A549 (cell line): ENCODE measurements at regions not wholly inside any gene's neighbourhood (a gene's known extent, or its start where the extent isn't known, plus 50 kb on each side); places are given as distances from the start of the nearest gene placed in this dataset.

Source experiments
- ATAC-seq, 2 experiments: fragments of 200-7000 bp in 1 of 2; fragments of >200 bp in 1 of 2; cut with Nextera tagmentation in 1 of 2; cut with Tn5 transposase in 1 of 2; 3 replicates each; pipeline versions ENCODE4 v1.8.0 to v1.9.1; 2018 to 2020; ENCODE audit warnings: mild to moderate bottlenecking in 1 of 2, moderate library complexity in 1 of 2
- CTCF ChIA-PET: fragments of 300-600 bp; sonication (Branson Sonifier 250); formaldehyde crosslinking; extraction: SDS; loops from one replicate; lab custom pipeline; 2021; ENCODE audit warnings: antibody characterized with exemption, inconsistent platforms; lab: Yijun Ruan, JAX
- POLR2A ChIA-PET: fragments of 350-600 bp; formaldehyde crosslinking; extraction: SDS; loops from one replicate; lab custom pipeline; 2021; ENCODE audit warnings: antibody characterized with exemption, inconsistent platforms; lab: Yijun Ruan, JAX
- DNase-seq, 2 experiments: peaks; one replicate each; pipeline versions ENCODE4 v3.0.0 to v3.0.0-alpha.2; 2011 to 2016; ENCODE audit warnings: low read depth in 1 of 2, low spot score in 1 of 2
- FAIRE-seq: peaks from 2 replicates; lab custom pipeline; 2011; peaks lifted over from hg19 to GRCh38; lab: Jason Lieb, UNC
- H3K27ac ChIP-seq, 2 experiments: fragments of >200 bp; sonication (Bioruptor Twin); formaldehyde crosslinking; 3 replicates each; pipeline ENCODE4 v1.5.1; 2016 to 2017
- H3K4me1 ChIP-seq: fragments of >200 bp; sonication (Bioruptor Twin); formaldehyde crosslinking; 3 replicates; pipeline ENCODE4 v1.6.1; 2016
- H3K4me2 ChIP-seq: fragments of >200 bp; sonication (Bioruptor Twin); formaldehyde crosslinking; 3 replicates; pipeline ENCODE4 v1.6.1; 2016
- H3K4me3 ChIP-seq: fragments of >200 bp; sonication (Bioruptor Twin); formaldehyde crosslinking; 3 replicates; pipeline ENCODE4 v1.5.1; 2016
- H3K9me3 ChIP-seq: fragments of >200 bp; sonication (Bioruptor Twin); formaldehyde crosslinking; 3 replicates; pipeline ENCODE4 v1.6.1; 2016
- CEBPB ChIP-seq, 2 experiments: fragments of >200 bp in 1 of 2; sonication (Bioruptor Twin) in 1 of 2; formaldehyde crosslinking in 1 of 2; IDR thresholded peaks; 2 replicates each; pipeline ENCODE4 v1.6.1; 2012 to 2016
- CHD2 ChIP-seq: fragments of 150-350 bp; IDR thresholded peaks from 2 replicates; pipeline ENCODE4 v1.6.1; 2014; ENCODE audit warnings: low read length; ENCODE audit not compliant: partially characterized antibody
- EHF ChIP-seq: fragments of 250-450 bp; sonication (Bioruptor Pico); IDR thresholded peaks from 2 replicates; pipeline ENCODE4 v1.5.0; 2020; ENCODE audit warnings: mild to moderate bottlenecking
- EHMT2 ChIP-seq: fragments of 200-600 bp; sonication (generic); IDR thresholded peaks from 2 replicates; pipeline ENCODE4 v1.6.1; 2016; ENCODE audit warnings: antibody characterized with exemption, low read depth, mild to moderate bottlenecking, moderate library complexity
- EP300 ChIP-seq, 2 experiments: fragments of >200 bp; sonication (Bioruptor Twin); formaldehyde crosslinking; IDR thresholded peaks; 2 replicates in 1 of 2; 3 replicates in 1 of 2; pipeline ENCODE4 v1.6.1; 2016 to 2017
- HOXA7 ChIP-seq: fragments of 250-450 bp; sonication (Bioruptor Pico); IDR thresholded peaks from 2 replicates; pipeline ENCODE4 v1.5.0; 2020; ENCODE audit warnings: mild to moderate bottlenecking, moderate library complexity
- KDM1A ChIP-seq: fragments of 200-600 bp; sonication (generic); IDR thresholded peaks from 2 replicates; pipeline ENCODE4 v1.6.1; 2016; ENCODE audit warnings: low read depth, mild to moderate bottlenecking
- MAZ ChIP-seq: fragments of 150-350 bp; IDR thresholded peaks from 2 replicates; pipeline ENCODE4 v1.6.1; 2014; ENCODE audit warnings: antibody characterized with exemption, low read depth, low read length, borderline replicate concordance
- MYC ChIP-seq: IDR thresholded peaks from 2 replicates; pipeline ENCODE4 v1.6.1; 2012; ENCODE audit warnings: mild to moderate bottlenecking, inconsistent platforms, low read length, improper control_type of control experiment, borderline replicate concordance
- NFE2L2 ChIP-seq: fragments of 150-350 bp; conservative IDR thresholded peaks from 2 replicates; pipeline ENCODE4 v1.6.1; 2014; ENCODE audit warnings: low read length
- NPAS2 ChIP-seq: fragments of 250-450 bp; sonication (Bioruptor Pico); IDR thresholded peaks from 2 replicates; pipeline ENCODE4 v1.8.0; 2022; ENCODE audit warnings: mild to moderate bottlenecking, moderate library complexity, borderline replicate concordance
- PHF8 ChIP-seq: fragments of 200-600 bp; sonication (generic); IDR thresholded peaks from 2 replicates; pipeline ENCODE4 v1.6.1; 2016; ENCODE audit warnings: low read depth, mild to moderate bottlenecking, antibody characterized with exemption, moderate library complexity, borderline replicate concordance
- POLR2AphosphoS2 ChIP-seq: conservative IDR thresholded peaks from 2 replicates; pipeline ENCODE4 v1.6.1; 2012; ENCODE audit warnings: low read length, improper control_type of control experiment, inconsistent platforms
- RARB ChIP-seq: fragments of 250-450 bp; sonication (Bioruptor Pico); IDR thresholded peaks from 2 replicates; pipeline ENCODE4 v1.8.0; 2021; ENCODE audit warnings: mild to moderate bottlenecking, moderate library complexity
- RCOR1 ChIP-seq: fragments of 150-350 bp; IDR thresholded peaks from 2 replicates; pipeline ENCODE4 v1.6.1; 2014; ENCODE audit warnings: antibody characterized with exemption, low read length, low read depth
- TFCP2L1 ChIP-seq: fragments of 250-450 bp; sonication (Bioruptor Pico); IDR thresholded peaks from 2 replicates; pipeline ENCODE4 v1.5.0; 2021; ENCODE audit warnings: mild to moderate bottlenecking
- ZC3H11A ChIP-seq: fragments of 450-650 bp; IDR thresholded peaks from 2 replicates; pipeline ENCODE4 v1.6.1; 2014; ENCODE audit warnings: antibody characterized with exemption, mild to moderate bottlenecking
- ZFP36 ChIP-seq: fragments of 450-650 bp; IDR thresholded peaks from 2 replicates; pipeline ENCODE4 v1.6.1; 2014; ENCODE audit warnings: borderline replicate concordance; ENCODE audit not compliant: partially characterized antibody
- ZNF302 ChIP-seq: fragments of 250-450 bp; sonication (Bioruptor Pico); IDR thresholded peaks from 2 replicates; pipeline ENCODE4 v1.9.0; 2021; ENCODE audit warnings: inconsistent platforms, mild to moderate bottlenecking, moderate library complexity
- WGBS: methylation state at CpG from one replicate; pipeline ENCODE4 v1.1.6; 2017; ENCODE audit errors: missing lambda C conversion rate; 5-methylcytosine and 5-hydroxymethylcytosine counted together
- TF ChIP-seq, protein P1 (sequence below): IDR thresholded peaks from 2 replicates; pipeline ENCODE4 v1.6.1; 2012
- TF ChIP-seq, protein P2 (sequence below): fragments of 250-450 bp; sonication (Bioruptor Pico); IDR thresholded peaks from 2 replicates; pipeline ENCODE4 v1.5.0; 2020; ENCODE audit warnings: low read depth, mild to moderate bottlenecking, moderate library complexity
- TF ChIP-seq, protein P3 (sequence below): fragments of >200 bp; sonication (Bioruptor Twin); formaldehyde crosslinking; IDR thresholded peaks from 3 replicates; pipeline ENCODE4 v1.5.1; 2016
- TF ChIP-seq, protein P4 (sequence below): fragments of 200-600 bp; sonication (generic); IDR thresholded peaks from 2 replicates; pipeline ENCODE4 v1.6.1; 2016; ENCODE audit warnings: antibody characterized with exemption, mild to moderate bottlenecking, moderate library complexity
- TF ChIP-seq, protein P5 (sequence below): fragments of 250-450 bp; sonication (Bioruptor Pico); IDR thresholded peaks from 2 replicates; pipeline ENCODE4 v1.5.0; 2021; ENCODE audit warnings: mild to moderate bottlenecking, moderate library complexity, borderline replicate concordance
- TF ChIP-seq, protein P6 (sequence below): IDR thresholded peaks from 2 replicates; pipeline ENCODE4 v1.6.1; 2012; ENCODE audit warnings: low read depth, borderline replicate concordance
- TF ChIP-seq, protein P7 (sequence below): fragments of >200 bp; sonication (Bioruptor Twin); formaldehyde crosslinking; IDR thresholded peaks from 3 replicates; pipeline ENCODE4 v1.6.1; 2016

DNA sequence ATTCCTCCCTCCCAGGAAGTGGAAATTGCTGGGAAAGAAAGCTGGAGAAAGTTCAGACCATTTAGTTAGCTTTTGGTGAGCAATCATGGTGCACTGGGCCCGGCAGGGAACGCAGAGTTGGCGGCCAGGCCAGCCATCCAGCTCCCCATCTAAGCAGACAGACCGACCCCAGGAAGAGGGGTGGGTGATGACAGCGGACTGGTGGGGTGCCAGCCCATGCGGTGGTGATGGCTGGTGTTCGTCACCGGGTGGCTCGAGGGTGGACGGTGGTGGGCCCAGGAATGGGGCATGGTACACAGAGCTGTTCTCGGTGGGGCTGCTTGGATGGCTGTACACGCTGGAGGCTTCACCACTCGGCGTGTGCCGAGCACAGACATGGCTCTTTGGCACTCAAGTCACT is 85.6 kb upstream of the ARAP3 start:
- Histone ChIP-seq H3K27ac (no peak overlapping the region), H3K4me3 (no peak overlapping the region), H3K4me1 (no peaks in the 10 kb centered on the region), H3K9me3 (no peaks in the 10 kb centered on the region), H3K4me2 (no peak overlapping the region)
- 53% methylated on average over 14 of the region's 15 CpGs for WGBS
- DNase-seq (no peak), ATAC-seq (no peak), FAIRE-seq (no peak)
- ChIA-PET CTCF (interaction anchor here (1.1 to 2.5 kb wide), 5 partner anchors 10 to 111 kb away, joined by 3 to 12 read pairs (median 3); partner anchors contain the start of gene PCDH1), POLR2A (no interaction called here)
- TF ChIP-seq CEBPB (IDR thresholded peaks at IDR 0.05): no peak
- TF ChIP-seq PHF8: no peak
- TF ChIP-seq POLR2AphosphoS2: no peak
- TF ChIP-seq, protein P1, sequence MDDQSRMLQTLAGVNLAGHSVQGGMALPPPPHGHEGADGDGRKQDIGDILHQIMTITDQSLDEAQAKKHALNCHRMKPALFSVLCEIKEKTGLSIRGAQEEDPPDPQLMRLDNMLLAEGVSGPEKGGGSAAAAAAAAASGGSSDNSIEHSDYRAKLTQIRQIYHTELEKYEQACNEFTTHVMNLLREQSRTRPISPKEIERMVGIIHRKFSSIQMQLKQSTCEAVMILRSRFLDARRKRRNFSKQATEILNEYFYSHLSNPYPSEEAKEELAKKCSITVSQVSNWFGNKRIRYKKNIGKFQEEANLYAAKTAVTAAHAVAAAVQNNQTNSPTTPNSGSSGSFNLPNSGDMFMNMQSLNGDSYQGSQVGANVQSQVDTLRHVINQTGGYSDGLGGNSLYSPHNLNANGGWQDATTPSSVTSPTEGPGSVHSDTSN: no peak
- TF ChIP-seq ZNF302: no peak
- TF ChIP-seq EHF (CRISPR knock-in tag): no peak
- no peak for TF ChIP-seq ZFP36
- no peak for TF ChIP-seq MAZ
- TF ChIP-seq, protein P2, sequence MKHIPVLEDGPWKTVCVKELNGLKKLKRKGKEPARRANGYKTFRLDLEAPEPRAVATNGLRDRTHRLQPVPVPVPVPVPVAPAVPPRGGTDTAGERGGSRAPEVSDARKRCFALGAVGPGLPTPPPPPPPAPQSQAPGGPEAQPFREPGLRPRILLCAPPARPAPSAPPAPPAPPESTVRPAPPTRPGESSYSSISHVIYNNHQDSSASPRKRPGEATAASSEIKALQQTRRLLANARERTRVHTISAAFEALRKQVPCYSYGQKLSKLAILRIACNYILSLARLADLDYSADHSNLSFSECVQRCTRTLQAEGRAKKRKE: no peak
- TF ChIP-seq, protein P3, sequence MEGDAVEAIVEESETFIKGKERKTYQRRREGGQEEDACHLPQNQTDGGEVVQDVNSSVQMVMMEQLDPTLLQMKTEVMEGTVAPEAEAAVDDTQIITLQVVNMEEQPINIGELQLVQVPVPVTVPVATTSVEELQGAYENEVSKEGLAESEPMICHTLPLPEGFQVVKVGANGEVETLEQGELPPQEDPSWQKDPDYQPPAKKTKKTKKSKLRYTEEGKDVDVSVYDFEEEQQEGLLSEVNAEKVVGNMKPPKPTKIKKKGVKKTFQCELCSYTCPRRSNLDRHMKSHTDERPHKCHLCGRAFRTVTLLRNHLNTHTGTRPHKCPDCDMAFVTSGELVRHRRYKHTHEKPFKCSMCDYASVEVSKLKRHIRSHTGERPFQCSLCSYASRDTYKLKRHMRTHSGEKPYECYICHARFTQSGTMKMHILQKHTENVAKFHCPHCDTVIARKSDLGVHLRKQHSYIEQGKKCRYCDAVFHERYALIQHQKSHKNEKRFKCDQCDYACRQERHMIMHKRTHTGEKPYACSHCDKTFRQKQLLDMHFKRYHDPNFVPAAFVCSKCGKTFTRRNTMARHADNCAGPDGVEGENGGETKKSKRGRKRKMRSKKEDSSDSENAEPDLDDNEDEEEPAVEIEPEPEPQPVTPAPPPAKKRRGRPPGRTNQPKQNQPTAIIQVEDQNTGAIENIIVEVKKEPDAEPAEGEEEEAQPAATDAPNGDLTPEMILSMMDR: no peak
- TF ChIP-seq, protein P4, sequence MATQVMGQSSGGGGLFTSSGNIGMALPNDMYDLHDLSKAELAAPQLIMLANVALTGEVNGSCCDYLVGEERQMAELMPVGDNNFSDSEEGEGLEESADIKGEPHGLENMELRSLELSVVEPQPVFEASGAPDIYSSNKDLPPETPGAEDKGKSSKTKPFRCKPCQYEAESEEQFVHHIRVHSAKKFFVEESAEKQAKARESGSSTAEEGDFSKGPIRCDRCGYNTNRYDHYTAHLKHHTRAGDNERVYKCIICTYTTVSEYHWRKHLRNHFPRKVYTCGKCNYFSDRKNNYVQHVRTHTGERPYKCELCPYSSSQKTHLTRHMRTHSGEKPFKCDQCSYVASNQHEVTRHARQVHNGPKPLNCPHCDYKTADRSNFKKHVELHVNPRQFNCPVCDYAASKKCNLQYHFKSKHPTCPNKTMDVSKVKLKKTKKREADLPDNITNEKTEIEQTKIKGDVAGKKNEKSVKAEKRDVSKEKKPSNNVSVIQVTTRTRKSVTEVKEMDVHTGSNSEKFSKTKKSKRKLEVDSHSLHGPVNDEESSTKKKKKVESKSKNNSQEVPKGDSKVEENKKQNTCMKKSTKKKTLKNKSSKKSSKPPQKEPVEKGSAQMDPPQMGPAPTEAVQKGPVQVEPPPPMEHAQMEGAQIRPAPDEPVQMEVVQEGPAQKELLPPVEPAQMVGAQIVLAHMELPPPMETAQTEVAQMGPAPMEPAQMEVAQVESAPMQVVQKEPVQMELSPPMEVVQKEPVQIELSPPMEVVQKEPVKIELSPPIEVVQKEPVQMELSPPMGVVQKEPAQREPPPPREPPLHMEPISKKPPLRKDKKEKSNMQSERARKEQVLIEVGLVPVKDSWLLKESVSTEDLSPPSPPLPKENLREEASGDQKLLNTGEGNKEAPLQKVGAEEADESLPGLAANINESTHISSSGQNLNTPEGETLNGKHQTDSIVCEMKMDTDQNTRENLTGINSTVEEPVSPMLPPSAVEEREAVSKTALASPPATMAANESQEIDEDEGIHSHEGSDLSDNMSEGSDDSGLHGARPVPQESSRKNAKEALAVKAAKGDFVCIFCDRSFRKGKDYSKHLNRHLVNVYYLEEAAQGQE: no peak
- no peak for TF ChIP-seq KDM1A
- TF ChIP-seq TFCP2L1 (CRISPR knock-in tag): no peak
- no peak for TF ChIP-seq HOXA7 (CRISPR knock-in tag)
- TF ChIP-seq ZC3H11A: no peak
- TF ChIP-seq, all 56 proteins: peak for 0

DNA sequence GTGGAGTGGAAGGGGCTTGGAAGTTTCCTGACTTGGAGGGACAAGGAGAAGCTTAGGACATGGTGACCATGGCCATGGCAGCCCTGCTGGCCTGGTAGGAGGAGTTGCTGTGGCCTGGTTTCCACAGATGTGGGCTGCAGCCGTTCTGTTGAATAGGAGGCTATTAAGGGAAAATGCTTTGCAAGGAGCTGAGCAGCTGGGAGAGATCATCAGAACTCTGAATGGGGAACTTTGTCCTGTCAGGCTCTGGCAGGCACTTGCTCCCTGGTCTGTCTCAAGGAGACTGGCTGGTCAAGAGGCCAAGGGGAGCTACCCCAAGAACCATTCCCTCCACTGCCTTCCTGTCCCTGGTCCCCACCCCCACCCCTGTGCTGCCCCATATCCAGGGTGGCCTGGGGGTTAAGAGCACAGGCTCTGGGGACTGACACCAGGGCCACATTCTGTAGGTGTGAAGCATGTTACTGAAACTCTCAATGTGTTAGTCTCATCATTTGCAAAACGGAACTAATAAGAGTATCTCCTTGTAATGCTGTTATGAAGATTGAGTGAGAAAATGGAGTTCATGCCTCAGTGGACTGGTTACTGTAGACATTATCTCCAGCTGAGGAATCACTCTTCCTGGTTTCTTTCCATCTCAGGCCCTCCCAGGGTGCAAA is 84.0 kb upstream of the ARAP3 start:
- FAIRE-seq (no peak), ATAC-seq (no peak), DNase-seq (no peak)
- Histone ChIP-seq H3K9me3 (no peaks in the 10 kb centered on the region), H3K4me3 (no peak overlapping the region), H3K4me1 (no peaks in the 10 kb centered on the region), H3K4me2 (no peak overlapping the region), H3K27ac (no peak overlapping the region)
- 25% methylated on average over 2 of the region's 2 CpGs for WGBS
- CTCF ChIA-PET: interaction anchor here (0.6 to 6.0 kb wide), 10 partner anchors 9 to 114 kb away, joined by 3 to 48 read pairs (median 4); partner anchors contain the start of gene PCDH1
- POLR2A ChIA-PET: no interaction called here
- TF ChIP-seq EP300 (IDR thresholded peaks at IDR 0.05) (no peak), CHD2 (no peak), EHMT2 (no peak), NFE2L2 (no peak), NPAS2 (CRISPR knock-in tag) (no peak), MYC (no peak), RCOR1 (no peak), RARB (CRISPR knock-in tag) (no peak)
- TF ChIP-seq, protein P5, sequence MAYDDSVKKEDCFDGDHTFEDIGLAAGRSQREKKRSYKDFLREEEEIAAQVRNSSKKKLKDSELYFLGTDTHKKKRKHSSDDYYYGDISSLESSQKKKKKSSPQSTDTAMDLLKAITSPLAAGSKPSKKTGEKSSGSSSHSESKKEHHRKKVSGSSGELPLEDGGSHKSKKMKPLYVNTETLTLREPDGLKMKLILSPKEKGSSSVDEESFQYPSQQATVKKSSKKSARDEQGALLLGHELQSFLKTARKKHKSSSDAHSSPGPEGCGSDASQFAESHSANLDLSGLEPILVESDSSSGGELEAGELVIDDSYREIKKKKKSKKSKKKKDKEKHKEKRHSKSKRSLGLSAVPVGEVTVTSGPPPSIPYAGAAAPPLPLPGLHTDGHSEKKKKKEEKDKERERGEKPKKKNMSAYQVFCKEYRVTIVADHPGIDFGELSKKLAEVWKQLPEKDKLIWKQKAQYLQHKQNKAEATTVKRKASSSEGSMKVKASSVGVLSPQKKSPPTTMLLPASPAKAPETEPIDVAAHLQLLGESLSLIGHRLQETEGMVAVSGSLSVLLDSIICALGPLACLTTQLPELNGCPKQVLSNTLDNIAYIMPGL (CRISPR knock-in tag): no peak
- TF ChIP-seq, protein P6, sequence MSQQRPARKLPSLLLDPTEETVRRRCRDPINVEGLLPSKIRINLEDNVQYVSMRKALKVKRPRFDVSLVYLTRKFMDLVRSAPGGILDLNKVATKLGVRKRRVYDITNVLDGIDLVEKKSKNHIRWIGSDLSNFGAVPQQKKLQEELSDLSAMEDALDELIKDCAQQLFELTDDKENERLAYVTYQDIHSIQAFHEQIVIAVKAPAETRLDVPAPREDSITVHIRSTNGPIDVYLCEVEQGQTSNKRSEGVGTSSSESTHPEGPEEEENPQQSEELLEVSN: no peak
- TF ChIP-seq, protein P7, sequence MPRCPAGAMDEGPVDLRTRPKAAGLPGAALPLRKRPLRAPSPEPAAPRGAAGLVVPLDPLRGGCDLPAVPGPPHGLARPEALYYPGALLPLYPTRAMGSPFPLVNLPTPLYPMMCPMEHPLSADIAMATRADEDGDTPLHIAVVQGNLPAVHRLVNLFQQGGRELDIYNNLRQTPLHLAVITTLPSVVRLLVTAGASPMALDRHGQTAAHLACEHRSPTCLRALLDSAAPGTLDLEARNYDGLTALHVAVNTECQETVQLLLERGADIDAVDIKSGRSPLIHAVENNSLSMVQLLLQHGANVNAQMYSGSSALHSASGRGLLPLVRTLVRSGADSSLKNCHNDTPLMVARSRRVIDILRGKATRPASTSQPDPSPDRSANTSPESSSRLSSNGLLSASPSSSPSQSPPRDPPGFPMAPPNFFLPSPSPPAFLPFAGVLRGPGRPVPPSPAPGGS: no peak
